HPDE6-E6E7 (cell line): ENCODE measurements at regions not wholly inside any gene's neighbourhood (a gene's known extent, or its start where the extent isn't known, plus 50 kb on each side); places are given as distances from the start of the nearest gene placed in this dataset.

Experiments
- DNase-seq: peaks from one replicate; pipeline ENCODE4 v3.0.0; 2011; ENCODE audit warnings: missing footprints; ENCODE audit errors: extremely low spot score

DNA sequence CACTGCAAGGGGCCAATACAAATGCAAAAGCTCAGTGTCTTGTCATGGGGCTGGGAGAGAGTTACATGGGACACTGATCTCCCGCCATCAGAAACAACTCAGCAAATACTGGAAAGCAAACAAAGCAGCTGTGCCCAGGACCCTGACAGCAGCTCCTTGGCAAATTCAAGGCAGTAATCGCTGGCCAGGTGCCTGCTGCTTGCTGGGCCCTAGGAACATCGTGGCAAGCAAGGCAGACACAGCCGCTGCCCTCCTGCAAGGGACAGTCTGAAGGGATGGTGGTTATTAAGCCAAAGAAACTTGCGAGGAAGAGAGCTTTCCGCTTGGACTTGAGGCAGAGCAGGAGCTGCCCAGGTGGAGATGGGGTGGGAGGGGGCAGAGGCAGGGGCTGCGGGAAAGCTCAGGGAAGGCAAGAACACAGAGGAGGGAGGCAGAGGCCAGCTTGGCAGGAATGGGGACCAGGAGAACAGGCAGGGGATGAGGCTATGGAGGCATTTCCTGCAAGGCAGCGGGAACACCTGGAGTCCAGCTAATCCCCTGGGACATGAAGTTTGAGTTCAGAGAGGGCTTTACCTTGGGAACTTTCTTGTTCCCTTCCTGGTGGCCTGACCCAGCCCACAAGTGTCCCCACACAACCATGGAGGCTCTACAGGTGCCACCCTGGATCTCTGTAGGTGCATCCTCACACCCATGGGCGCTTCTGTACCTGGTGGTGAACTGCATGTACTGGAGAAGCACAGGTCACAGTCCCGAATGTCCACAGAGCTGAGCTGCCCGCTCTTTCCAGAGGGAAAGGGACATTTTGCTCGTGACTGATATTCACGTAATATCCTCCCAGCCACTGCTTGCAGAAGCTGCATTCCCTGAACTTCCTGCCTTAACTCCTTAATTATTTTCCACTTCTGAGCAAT lies 78.7 kb upstream of the ATP2B2 start:
- no peak for DNase-seq

DNA sequence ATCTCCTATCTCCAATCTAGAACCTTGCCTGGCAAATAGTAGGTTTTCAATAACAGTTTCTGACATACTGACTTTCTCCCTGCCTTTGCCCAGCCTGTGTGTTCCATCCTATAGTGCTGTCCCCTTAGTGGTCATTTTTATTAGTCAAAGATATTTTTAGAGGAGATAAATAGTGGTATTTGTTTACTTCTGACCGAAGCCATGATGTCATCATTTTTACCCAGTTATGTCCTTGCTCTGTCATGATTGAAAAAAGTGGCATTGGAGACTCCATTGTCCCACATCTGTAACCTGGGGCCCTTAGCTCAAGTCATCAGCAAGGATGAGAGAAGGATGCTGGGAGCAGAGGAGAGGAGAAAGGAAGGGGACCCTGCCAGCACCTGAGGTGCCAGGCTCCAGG lies 80.6 kb upstream of the ATP2B2 start:
- DNase-seq: no peak

DNA sequence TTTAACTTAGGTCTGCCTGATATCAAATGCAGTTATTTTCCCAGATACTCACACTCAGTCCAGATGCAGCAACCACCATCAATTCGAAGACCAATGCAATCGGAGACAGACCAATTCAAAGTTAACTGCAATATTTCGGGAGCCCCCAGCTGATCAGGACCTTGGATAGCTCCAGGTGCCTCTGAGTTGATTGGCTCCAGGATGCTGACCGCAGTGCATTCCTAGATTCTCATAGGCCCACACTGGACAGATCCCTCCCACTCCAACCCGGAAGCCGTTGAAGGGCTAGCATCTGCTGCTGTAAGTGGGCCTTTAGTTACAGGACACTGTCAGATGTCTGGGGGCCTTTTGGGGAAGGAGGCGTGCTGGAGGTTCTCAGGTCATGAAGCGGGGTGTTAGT lies 89.5 kb upstream of the ATP2B2 start:
- peak; percentile 3 for DNase-seq

DNA sequence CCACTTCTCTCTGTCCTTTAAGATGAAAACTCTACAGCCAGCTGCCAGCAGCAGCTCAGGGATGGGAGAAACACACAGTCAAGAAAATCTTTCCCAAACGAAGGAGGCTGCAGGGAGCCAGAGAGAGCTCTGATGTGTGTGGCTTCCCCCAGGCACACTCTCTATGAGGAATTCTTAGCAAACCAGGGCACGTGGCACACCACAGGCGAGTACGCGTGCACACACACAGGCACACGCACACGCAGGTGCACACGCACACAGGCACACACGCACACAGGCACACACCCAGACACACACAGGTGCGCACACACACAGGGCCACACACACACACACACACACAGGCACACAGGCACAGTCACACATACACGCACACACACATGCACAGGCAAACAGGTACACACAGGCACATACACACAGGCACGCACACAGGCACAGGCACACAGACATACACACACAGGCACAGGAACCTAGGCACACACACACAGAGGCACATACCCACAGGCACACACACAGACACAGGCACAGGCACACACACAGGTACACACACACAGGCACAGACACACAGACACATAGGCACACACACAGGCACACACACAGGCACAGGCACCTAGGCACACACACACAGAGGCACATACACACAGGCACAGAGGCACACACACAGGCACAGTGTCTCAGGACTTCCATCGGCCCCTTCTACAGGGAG lies 91.5 kb upstream of the ATP2B2 start:
- DNase-seq: no peak

DNA sequence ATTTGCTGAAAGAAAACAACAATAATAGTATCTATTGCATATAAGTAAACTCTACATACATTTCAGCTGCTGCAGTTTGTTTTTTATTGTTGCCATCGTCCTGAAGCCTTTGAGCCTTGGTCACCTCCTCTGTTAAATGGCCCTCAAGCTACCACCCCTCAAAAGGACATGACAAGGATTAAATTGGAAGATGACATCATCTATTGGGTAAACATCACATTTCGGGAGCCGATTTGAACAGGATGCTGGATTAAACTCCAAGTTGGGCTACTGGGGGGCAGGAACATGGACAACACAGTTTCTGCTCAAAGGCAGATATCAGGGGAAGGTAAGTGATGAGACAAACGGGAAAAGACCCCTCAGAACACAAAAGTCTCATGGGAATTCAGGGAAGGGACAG lies 92.3 kb upstream of the ATP2B2 start:
- DNase-seq: no peak

DNA sequence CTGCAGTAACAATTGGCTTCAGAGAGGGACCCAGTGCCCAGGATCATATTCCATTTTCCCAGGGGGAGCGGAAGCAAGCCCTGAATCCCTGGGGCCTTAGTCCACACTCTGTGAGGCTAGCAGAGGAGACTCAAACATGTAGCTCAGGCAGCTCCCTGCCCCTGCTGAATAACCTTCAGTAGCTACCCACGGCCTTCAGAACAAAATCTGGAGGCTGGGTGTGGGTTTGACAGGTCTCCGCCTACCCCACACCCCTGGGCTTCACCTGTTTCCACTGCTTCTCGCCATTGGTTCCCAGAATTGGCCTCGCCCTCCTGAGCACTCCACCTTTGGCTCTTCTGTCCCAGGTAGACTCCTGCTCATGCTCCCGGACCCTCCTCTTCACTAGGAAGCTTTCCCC lies 93.6 kb upstream of the ATP2B2 start:
- DNase-seq: no peak

DNA sequence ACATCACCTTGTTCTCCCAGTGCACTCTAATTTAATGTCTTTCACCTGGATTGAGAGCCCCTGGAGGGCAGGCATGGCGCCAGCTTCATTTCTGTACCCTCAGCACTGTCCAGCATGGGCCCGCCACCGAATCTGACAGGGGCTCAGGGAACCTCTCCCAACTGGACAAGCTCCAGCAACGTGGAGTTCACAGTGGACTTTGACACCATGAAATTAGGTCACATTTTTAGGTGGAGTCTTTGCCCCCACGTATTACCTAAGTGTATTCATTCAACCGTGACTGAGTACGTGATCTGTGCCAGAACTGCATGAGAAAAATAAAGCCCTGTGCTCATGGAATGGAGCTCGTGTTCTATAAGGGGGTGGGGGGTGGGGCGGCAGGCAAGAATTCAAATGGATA lies 94.1 kb upstream of the ATP2B2 start:
- DNase-seq: no peak

DNA sequence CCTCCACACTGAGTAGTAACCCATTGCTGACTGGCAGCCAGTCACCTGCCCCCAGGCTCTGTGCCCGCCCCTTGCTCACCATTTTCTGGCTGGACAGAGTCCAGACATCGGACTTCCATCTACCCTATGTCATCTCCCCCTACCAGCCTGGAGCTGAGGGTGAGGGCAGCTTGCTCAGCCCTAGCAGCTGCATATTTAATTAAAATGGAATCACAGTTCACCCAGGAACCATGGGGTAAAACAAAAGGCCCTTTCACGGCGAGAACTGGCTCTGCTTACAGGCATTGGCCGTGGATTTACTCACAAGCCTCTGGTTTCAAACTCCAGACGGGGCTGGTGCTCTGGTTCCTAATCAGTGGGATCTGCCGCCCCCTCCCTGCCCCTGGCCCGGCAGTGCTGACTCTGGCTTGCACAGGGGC lies 94.9 kb upstream of the ATP2B2 start:
- DNase-seq: no peak

DNA sequence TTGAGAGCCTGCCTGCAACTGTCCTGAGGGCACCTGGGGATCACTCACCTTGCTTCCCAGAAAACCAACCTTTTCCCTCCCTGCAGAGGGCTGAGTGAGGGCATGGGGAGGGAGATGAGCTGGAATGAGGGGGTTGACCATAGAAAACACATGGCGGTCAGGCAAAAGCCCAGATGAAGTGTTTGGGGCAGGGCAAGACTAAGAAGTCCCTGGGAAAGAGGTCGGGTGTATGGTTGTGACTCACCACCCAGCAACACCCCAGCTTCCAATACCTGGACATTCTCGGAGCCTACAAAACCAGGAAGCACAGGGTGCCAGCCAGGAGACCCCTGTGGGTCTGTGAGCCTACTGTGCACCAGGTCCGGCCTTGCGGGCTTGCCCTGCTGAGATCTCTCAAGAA lies 95.3 kb upstream of the ATP2B2 start:
- DNase-seq: no peak

DNA sequence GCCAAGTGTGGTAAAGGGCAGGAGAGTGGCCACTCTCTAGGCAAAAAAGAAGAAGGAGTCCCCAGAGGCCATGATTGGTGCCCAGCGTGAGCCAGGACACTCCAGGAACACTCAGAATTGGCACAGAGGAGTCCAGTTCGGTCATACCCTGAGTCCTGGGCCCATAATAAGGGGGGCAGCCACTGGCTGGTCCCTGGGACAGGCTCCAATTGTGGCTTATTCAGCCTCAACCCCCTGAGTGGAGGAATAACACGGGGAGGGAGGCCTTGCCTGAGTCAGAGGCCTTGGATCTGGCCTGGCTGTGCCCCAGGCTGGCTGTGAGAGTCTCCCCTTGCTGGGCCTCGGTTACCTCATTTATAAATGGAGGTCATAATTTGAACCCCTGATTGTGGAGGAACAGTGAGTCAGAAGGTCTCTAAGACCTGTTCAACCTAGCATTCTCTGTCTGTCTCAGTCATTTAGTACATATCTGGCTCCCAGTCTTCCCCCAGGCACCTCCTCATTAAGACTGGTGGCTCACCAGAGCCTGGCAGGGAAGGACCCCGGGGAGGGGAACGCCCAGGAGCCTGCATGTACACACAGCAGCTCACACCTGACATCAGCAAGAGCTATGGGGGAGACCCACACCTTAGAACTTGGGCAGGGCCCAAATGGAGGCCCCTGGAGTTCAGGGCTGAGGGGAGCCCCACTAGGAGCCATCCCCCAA lies 95.9 kb upstream of the ATP2B2 start:
- no peak for DNase-seq

DNA sequence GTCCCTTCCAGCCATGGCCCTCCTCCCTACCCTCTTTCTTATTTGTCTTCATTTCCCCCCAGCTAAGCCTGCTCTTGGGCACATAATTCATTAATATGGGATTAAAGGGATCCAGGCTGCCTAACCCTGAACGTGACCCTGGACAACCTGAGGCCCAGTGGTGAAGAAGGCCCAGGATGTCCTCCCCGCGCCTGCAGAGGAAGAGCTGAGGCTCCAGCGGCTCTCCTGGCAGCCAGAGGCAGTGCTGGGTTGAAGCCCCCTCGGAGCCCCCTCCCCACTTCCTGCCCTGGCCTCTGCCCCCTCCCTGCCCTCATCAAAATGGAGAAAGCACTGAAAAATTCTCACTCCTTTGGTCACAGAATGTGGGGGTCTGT lies 96.5 kb upstream of the ATP2B2 start:
- no peak for DNase-seq

DNA sequence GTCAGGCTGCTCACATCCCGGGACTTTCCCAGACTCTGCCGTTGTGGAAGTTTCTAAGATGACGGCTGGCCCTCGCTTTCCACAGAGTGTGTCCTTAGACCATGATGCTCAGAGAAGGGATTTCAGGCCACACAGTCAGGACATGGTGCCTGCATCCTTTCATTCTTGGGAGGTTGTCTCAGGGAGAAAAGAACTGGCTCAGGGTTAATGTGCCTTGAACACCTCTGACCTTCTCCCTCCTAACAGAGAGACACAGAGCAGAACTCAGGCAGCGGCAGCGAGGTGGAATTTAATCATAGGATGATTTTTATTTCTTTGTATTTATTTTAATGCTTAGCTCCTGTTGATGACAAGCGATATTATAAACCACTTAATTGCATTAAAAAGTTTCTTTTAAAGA lies 96.9 kb upstream of the ATP2B2 start:
- DNase-seq: no peak

DNA sequence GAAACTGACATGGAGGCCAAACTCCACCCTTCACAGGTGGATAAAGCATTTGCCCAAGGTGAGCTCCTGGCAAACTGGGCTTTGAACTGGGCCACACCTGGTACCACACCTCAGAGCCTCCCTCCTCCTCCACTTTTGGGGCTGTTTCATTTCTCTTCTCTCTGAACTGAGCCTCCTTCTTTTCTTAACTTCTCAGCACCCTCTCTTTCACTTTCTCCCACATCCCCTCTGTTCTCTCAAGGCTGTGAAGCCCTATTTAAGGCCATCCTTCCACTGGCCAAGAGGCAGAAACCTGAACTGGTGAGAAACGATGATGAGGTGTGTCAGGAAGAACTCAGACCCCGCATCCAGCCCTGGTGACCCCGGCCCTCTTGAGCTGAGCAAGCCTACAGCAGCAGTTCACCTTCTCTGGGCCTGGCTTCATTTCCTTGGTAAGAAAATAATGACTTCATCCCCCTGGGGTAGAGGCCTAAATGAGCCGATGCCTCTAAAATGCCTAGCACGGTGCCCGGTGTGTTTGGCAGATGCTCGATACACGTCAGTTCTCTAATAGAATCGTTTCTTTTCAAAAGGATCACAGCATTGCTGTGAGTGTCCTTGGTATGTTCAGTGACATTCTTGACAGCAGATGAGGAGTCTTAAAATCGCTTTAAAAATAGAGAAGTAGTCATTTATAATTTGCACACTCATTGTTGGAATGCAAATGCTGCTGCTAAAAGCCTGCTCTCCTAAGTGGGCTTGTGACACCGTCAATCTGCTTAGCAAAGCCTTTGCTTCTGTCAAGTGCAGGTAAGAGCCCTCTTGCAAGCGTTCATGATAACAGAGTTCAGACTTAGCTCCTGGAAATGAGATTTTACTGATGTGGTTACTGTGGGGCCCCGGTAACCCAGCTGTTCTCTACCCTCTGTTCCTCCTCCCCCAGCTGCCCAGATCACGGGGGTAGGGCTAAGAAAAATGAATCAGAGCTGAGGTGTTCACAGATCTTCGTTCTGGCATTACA lies 97.7 kb upstream of the ATP2B2 start:
- DNase-seq: no peak

DNA sequence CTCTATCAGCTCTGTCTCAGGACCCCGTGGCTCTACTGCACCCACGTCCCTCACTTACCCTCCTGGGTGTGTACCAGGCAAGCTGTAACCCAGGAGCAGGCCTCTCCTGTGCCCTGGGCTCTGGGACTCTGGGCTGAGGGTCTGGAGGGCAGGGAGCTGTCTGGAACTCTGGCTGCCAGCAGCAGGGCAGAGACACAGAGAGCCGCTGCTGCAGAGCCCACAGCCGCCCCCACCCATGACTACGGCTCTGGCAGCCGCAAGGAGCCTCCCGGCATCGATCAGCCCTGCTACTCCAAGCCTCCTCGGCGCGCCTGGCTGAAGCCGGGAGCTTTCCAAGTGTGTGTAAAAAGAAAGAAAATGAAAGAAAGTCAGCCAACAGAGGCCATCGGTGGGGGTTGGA lies 103.7 kb upstream of the ATP2B2 start:
- DNase-seq: no peak

DNA sequence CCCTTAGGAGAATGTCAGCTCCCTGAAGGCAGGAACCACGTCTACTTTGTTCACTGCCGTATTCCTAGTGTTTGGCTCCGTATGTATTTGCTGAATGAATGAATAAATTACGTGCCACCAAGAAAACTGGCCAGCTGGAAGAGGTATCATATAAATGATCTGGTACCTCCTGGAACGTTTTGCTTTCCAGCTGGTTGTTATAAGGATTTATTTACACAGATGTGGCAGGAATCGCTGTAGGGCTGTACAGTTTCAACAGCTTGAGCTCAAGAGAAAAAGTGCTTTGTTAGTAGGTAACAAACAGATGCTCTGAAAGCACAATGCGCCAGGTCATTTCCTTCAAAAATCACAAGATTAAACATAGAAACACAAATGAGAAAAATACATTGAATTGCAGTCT lies 108.8 kb upstream of the ATP2B2 start:
- DNase-seq: no peak

DNA sequence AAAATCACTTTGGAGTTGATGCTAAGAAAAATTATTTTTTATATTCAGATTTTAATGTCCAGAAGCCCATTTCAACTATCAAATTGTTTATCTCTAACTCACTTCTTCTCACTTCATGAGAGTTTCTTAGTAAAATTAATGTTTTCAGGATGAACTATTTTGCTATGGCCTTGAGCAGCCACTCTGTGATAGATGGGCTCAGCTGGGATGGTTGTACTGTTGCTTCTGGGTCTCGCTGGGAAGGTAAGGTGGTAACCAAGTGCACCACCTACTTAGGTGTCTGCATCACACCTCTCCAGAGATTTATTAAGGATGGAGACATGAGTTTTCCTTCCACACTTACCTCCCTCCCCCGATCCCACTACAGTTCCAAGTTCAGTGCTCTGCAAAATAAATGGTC lies 110.3 kb upstream of the ATP2B2 start:
- DNase-seq: no peak

DNA sequence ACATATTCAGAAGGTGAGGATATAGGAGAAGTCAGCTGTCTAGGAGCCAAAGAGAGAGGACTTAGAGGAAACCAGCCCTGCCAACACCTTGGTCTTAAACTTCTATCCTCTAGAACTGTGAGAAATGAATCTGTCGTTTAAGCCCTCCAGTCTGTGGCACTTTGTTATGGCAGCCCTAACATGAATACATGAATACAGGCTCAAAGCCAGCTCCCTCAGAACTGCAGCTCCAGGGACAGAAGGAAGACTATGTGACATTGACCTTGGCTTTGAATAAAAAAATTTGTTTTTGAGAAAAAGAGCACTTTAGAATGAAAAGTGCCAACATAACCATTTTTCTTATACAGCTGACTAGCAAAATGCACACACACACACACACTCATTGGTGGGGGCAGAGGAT lies 110.9 kb upstream of the ATP2B2 start:
- no peak for DNase-seq

DNA sequence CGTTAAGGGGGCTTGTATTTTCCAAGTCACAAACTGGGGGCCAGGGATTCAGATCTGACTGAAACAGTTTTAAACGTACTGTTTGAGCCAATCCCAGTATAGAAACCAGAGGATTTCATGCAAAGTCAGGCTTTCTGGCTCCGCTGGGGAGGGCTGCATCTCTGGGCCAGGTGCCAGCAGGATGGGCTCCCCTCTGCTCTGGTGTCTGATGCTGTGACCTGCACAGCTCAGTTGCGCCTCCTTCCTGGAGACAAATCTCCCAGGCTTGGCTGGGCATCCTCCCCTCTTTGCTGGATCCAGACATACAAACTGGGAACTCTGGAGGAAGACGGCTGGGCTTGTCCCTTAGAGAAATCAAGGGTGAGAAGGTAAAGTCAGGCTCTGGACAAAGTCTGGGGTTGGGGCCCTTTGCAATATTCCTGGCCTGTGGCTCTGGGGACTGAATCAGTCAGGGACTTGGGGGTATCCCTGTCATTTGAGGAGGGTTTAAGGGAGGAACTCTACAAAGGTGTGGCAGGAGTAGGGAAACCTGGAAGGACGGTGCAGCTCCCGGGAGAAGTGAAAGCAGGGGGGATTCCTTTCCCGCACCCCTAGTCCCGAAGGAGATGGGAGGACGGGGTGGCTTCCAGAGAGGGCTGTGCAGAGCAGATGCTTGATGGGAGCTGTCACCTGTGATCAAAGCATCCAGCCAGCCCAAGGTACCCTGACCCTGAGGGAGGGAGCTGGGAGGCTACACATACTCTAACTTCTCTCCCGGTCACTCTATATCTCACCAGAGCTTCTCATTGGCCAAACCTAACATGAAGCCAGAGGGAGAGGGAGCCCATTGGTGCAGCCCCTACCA lies 114.8 kb upstream of the ATP2B2 start:
- no peak for DNase-seq

DNA sequence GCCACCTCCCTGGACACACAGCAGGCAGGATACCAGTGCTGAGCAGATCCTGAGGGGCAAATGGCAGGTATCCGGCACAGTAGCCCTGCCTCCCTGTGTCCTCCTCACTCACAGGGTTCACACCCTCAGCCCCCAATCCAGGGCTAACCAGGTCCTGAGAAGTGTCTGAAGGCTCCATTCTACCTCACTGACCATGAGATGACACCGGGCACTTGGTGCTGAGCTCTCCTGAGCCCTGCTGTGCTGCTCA lies 115.4 kb upstream of the ATP2B2 start:
- DNase-seq: no peak

DNA sequence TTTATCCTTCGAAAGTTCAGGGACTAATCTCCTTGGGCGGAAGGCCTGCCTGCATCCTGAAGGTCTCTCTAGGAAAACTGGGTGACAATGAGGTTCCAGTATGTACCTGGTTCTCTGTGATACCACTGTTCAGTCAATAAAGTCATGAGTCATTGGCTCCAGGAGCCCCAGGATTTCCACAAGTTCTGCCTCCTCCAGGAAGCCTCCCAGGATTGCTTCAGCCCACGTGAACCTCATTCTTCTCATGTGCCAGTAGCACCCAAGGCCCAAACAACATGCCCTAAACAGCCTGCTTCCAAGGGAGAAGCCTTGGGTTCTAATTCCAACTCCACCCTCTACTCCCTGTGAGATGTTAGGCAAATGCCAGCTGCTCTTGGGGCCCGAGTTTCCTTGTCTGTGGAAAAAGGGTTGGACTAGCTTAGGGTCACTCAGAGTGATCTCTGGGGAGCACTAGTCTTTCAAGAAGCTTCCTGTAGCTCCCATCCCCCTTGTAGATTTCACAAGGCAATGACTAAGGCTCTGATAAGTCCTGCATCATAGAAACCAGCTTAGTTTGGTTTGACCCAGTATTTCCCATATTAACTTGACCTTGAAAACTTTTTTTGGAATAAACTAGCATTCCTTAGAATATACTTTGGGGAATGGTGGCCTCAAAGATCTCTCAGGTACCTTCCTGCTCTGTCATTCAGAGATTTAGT lies 118.3 kb upstream of the ATP2B2 start:
- no peak for DNase-seq
